ENCODE measurements at regions not wholly inside any gene's neighbourhood (a gene's known extent, or its start where the extent isn't known, plus 50 kb on each side); places are given as distances from the start of the nearest gene placed in this dataset.

- no peak overlapping the region for H3K4me2 ChIP-seq (ENCODE audit: extremely low read depth, insufficient read depth, low read length)
These were observed 311.3 kb upstream of the TRPC7 start for GRCh38 chr5:136676685-136677084.

GRCh38 chr5:136675769-136676168, 310.4 kb upstream of the TRPC7 start:
- H3K27me3 ChIP-seq (ENCODE audit: control insufficient read depth, insufficient read depth, low read length), result no peaks in the 10 kb centered on the region
- no peaks in the 10 kb centered on the region for H3K4me1 ChIP-seq (ENCODE audit: control insufficient read depth, extremely low read depth, insufficient read depth, low read length)
- no peaks in the 10 kb centered on the region for H4K20me1 ChIP-seq (ENCODE audit: control insufficient read depth, extremely low read depth, insufficient read depth, low read length)
- DNase-seq (ENCODE audit: low read depth in 2 of 2), result no peak
- no peak overlapping the region for H3K4me3 ChIP-seq (replicated peaks in 1 of 4; ENCODE audit: control extremely low read depth in 1 of 4, insufficient read depth in 1 of 4, low read depth in 3 of 4, low read length in 4 of 4)
- H3K4me2 ChIP-seq (ENCODE audit: extremely low read depth, insufficient read depth, low read length), result no peak overlapping the region
- no peak for TF ChIP-seq CTCF (conservative IDR thresholded peaks at IDR 0.05 in 1 of 2, IDR thresholded peaks at IDR 0.05 in 1 of 2; ENCODE audit: low read depth in 1 of 2, low read length in 2 of 2)
- no peak for TF ChIP-seq EZH2 (IDR thresholded peaks at IDR 0.05; ENCODE audit: low read length, missing control alignments)
- no peak overlapping the region for H3K27ac ChIP-seq (ENCODE audit: insufficient read depth, low read length)
- H3K9ac ChIP-seq (ENCODE audit: insufficient read depth, low read length), result no peak overlapping the region
- H2AFZ ChIP-seq (ENCODE audit: low read length), result no peak overlapping the region
- no peaks in the 10 kb centered on the region for H3K79me2 ChIP-seq (ENCODE audit: control insufficient read depth, insufficient read depth, low read length)
- H3K36me3 ChIP-seq (ENCODE audit: control insufficient read depth, insufficient read depth, low read length), result no peaks in the 10 kb centered on the region
- no peaks in the 10 kb centered on the region for H3K9me3 ChIP-seq (ENCODE audit: control insufficient read depth, insufficient read depth, low read depth, low read length)

More at GRCh38 chr5:136676685-136677084, 311.3 kb upstream of the TRPC7 start:
- H2AFZ ChIP-seq (ENCODE audit: low read length), result no peak overlapping the region
- no peaks in the 10 kb centered on the region for H3K4me1 ChIP-seq (ENCODE audit: control insufficient read depth, extremely low read depth, insufficient read depth, low read length)
- no peak overlapping the region for H3K4me3 ChIP-seq (replicated peaks in 1 of 4; ENCODE audit: control extremely low read depth in 1 of 4, insufficient read depth in 1 of 4, low read depth in 3 of 4, low read length in 4 of 4)
- no peaks in the 10 kb centered on the region for H3K9me3 ChIP-seq (ENCODE audit: control insufficient read depth, insufficient read depth, low read depth, low read length)
- no peak overlapping the region for H3K9ac ChIP-seq (ENCODE audit: insufficient read depth, low read length)
- TF ChIP-seq CTCF (conservative IDR thresholded peaks at IDR 0.05 in 1 of 2, IDR thresholded peaks at IDR 0.05 in 1 of 2; ENCODE audit: low read depth in 1 of 2, low read length in 2 of 2) (no peak), EZH2 (IDR thresholded peaks at IDR 0.05; ENCODE audit: low read length, missing control alignments) (no peak)
- no peak overlapping the region for H3K27ac ChIP-seq (ENCODE audit: insufficient read depth, low read length)
- H3K79me2 ChIP-seq (ENCODE audit: control insufficient read depth, insufficient read depth, low read length), result no peaks in the 10 kb centered on the region
- H4K20me1 ChIP-seq (ENCODE audit: control insufficient read depth, extremely low read depth, insufficient read depth, low read length), result no peaks in the 10 kb centered on the region
- H3K27me3 ChIP-seq (ENCODE audit: control insufficient read depth, insufficient read depth, low read length), result no peaks in the 10 kb centered on the region
- DNase-seq (ENCODE audit: low read depth in 2 of 2), result no peak
- no peaks in the 10 kb centered on the region for H3K36me3 ChIP-seq (ENCODE audit: control insufficient read depth, insufficient read depth, low read length)

GRCh38 chr5:136674178-136674577, 308.8 kb upstream of the TRPC7 start:
- Histone ChIP-seq H3K27ac (ENCODE audit: insufficient read depth, low read length) (no peak overlapping the region), H4K20me1 (ENCODE audit: control insufficient read depth, extremely low read depth, insufficient read depth, low read length) (no peaks in the 10 kb centered on the region), H3K79me2 (ENCODE audit: control insufficient read depth, insufficient read depth, low read length) (no peaks in the 10 kb centered on the region), H3K9me3 (ENCODE audit: control insufficient read depth, insufficient read depth, low read depth, low read length) (no peaks in the 10 kb centered on the region), H2AFZ (ENCODE audit: low read length) (no peak overlapping the region), H3K4me1 (ENCODE audit: control insufficient read depth, extremely low read depth, insufficient read depth, low read length) (no peaks in the 10 kb centered on the region), H3K36me3 (ENCODE audit: control insufficient read depth, insufficient read depth, low read length) (no peaks in the 10 kb centered on the region), H3K27me3 (ENCODE audit: control insufficient read depth, insufficient read depth, low read length) (no peaks in the 10 kb centered on the region), H3K4me2 (ENCODE audit: extremely low read depth, insufficient read depth, low read length) (no peak overlapping the region), H3K4me3 (replicated peaks in 1 of 4; ENCODE audit: control extremely low read depth in 1 of 4, insufficient read depth in 1 of 4, low read depth in 3 of 4, low read length in 4 of 4) (no peak overlapping the region), H3K9ac (ENCODE audit: insufficient read depth, low read length) (no peak overlapping the region)
- DNase-seq (ENCODE audit: low read depth in 2 of 2), result no peak
- TF ChIP-seq EZH2 (IDR thresholded peaks at IDR 0.05; ENCODE audit: low read length, missing control alignments), result no peak
- no peak for TF ChIP-seq CTCF (conservative IDR thresholded peaks at IDR 0.05 in 1 of 2, IDR thresholded peaks at IDR 0.05 in 1 of 2; ENCODE audit: low read depth in 1 of 2, low read length in 2 of 2)
